Central memory CD8-positive, alpha-beta T cell (primary cell): ENCODE measurements at regions not wholly inside any gene's neighbourhood (a gene's known extent, or its start where the extent isn't known, plus 50 kb on each side); places are given as distances from the start of the nearest gene placed in this dataset.
"Not testable (repeated sequence)": the region's sequence is repeated elsewhere in the genome, so short reads cannot be mapped to it uniquely, and the experiment has no call there.

Experiments used
- ATAC-seq: fragments of 150-1000 bp; cut with Tn5 transposase; replicated peaks from 2 replicates; pipeline ENCODE4 v1.10.0; 2022; ENCODE audit warnings: mild to moderate bottlenecking, moderate FRiP score, moderate number of reproducible peaks; ENCODE audit not compliant: poor library complexity, severe bottlenecking; ENCODE audit errors: extremely low read depth
- DNase-seq, 2 donors: peaks; one replicate each; pipeline ENCODE4 v3.0.0; 2021; ENCODE audit warnings: low spot score in 2 of 2
- H3K27ac Mint-ChIP-seq: one replicate; pipeline ENCODE4 v1.8.0; 2022; ENCODE audit warnings: low read depth, mild to moderate bottlenecking, moderate library complexity, mixed read lengths
- H3K27me3 Mint-ChIP-seq: one replicate; pipeline ENCODE4 v1.8.0; 2022; ENCODE audit warnings: mixed read lengths
- H3K36me3 Mint-ChIP-seq: one replicate; pipeline ENCODE4 v1.8.0; 2022; ENCODE audit warnings: mild to moderate bottlenecking, moderate library complexity, mixed read lengths; ENCODE audit not compliant: insufficient read depth
- H3K4me1 Mint-ChIP-seq: one replicate; pipeline ENCODE4 v1.8.0; 2022; ENCODE audit warnings: mixed read lengths
- H3K4me3 Mint-ChIP-seq: one replicate; pipeline ENCODE4 v1.8.0; 2022; ENCODE audit warnings: mild to moderate bottlenecking, moderate library complexity, mixed read lengths
- H3K9me3 Mint-ChIP-seq: one replicate; pipeline ENCODE4 v1.8.0; 2022; ENCODE audit warnings: mixed read lengths

GRCh38 chr4:153095448-153096204, 108.6 kb upstream of the TRIM2 start:
- Mint-ChIP-seq H3K36me3 (no peaks in the 10 kb centered on the region), H3K4me1 (no peaks in the 10 kb centered on the region), H3K9me3 (no peaks in the 10 kb centered on the region), H3K27me3 (no peaks in the 10 kb centered on the region), H3K4me3 (no peak overlapping the region), H3K27ac (no peak overlapping the region)
- ATAC-seq (no peak), DNase-seq (no peak)

GRCh38 chr4:153096344-153096743, 107.9 kb upstream of the TRIM2 start:
- Mint-ChIP-seq H3K27ac (no peak overlapping the region), H3K4me1 (no peaks in the 10 kb centered on the region), H3K4me3 (no peak overlapping the region), H3K36me3 (no peaks in the 10 kb centered on the region), H3K27me3 (no peaks in the 10 kb centered on the region), H3K9me3 (no peaks in the 10 kb centered on the region)
- no peak for ATAC-seq
- DNase-seq, result no peak

GRCh38 chr4:153098427-153098826, 105.8 kb upstream of the TRIM2 start:
- Mint-ChIP-seq H3K4me1 (no peaks in the 10 kb centered on the region), H3K4me3 (no peak overlapping the region), H3K36me3 (no peaks in the 10 kb centered on the region), H3K27me3 (peaks cover 5% of the 10 kb centered on the region), H3K27ac (no peak overlapping the region), H3K9me3 (no peaks in the 10 kb centered on the region)
- DNase-seq (no peak), ATAC-seq (no peak)

- H3K27me3 Mint-ChIP-seq, result peaks cover 15% of the 10 kb centered on the region
- DNase-seq, result no peak
- H3K9me3 Mint-ChIP-seq, result no peaks in the 10 kb centered on the region
- no peak overlapping the region for H3K27ac Mint-ChIP-seq
- ATAC-seq, result no peak
- no peaks in the 10 kb centered on the region for H3K36me3 Mint-ChIP-seq
- H3K4me1 Mint-ChIP-seq, result no peaks in the 10 kb centered on the region
- H3K4me3 Mint-ChIP-seq, result no peak overlapping the region
Measured at GRCh38 chr4:153099391-153100140, 104.7 kb upstream of the TRIM2 start.

- H3K27ac Mint-ChIP-seq, DNase-seq, H3K4me3 Mint-ChIP-seq, H3K4me1 Mint-ChIP-seq, H3K9me3 Mint-ChIP-seq, H3K36me3 Mint-ChIP-seq, ATAC-seq: not testable (repeated sequence)
- H3K27me3 Mint-ChIP-seq, result peaks cover 25% of the 10 kb centered on the region
Measured at GRCh38 chr4:153106736-153107135, 97.5 kb upstream of the TRIM2 start.

GRCh38 chr4:153107246-153107645, 97.0 kb upstream of the TRIM2 start:
- H3K27me3 Mint-ChIP-seq, result peaks cover 25% of the 10 kb centered on the region

GRCh38 chr4:153109296-153109849, 94.9 kb upstream of the TRIM2 start:
- Mint-ChIP-seq H3K36me3 (no peaks in the 10 kb centered on the region), H3K27me3 (peaks cover 10% of the 10 kb centered on the region), H3K9me3 (no peaks in the 10 kb centered on the region), H3K4me3 (no peak overlapping the region), H3K4me1 (peaks cover 7% of the 10 kb centered on the region), H3K27ac (no peak overlapping the region)
- no peak for DNase-seq
- ATAC-seq, result no peak

More at GRCh38 chr4:153107246-153107645, 97.0 kb upstream of the TRIM2 start:
- peaks cover 7% of the 10 kb centered on the region for H3K4me1 Mint-ChIP-seq
- no peaks in the 10 kb centered on the region for H3K9me3 Mint-ChIP-seq
- no peak for DNase-seq
- no peaks in the 10 kb centered on the region for H3K36me3 Mint-ChIP-seq
- no peak overlapping the region for H3K27ac Mint-ChIP-seq
- H3K4me3 Mint-ChIP-seq, result no peak overlapping the region
- no peak for ATAC-seq

- peaks cover 9% of the 10 kb centered on the region for H3K27me3 Mint-ChIP-seq
- ATAC-seq, result no peak
- no peak overlapping the region for H3K27ac Mint-ChIP-seq
- H3K9me3 Mint-ChIP-seq, result no peaks in the 10 kb centered on the region
- H3K36me3 Mint-ChIP-seq, result peaks cover under 1% of the 10 kb centered on the region
- H3K4me3 Mint-ChIP-seq, result no peak overlapping the region
- no peak for DNase-seq
- peaks cover 7% of the 10 kb centered on the region for H3K4me1 Mint-ChIP-seq
Measured at GRCh38 chr4:153110739-153111138, 93.5 kb upstream of the TRIM2 start.

GRCh38 chr4:153111426-153112040, 92.7 kb upstream of the TRIM2 start:
- no peak overlapping the region for H3K27ac Mint-ChIP-seq
- no peak for DNase-seq
- H3K27me3 Mint-ChIP-seq, result peaks cover 1% of the 10 kb centered on the region
- peaks cover 7% of the 10 kb centered on the region for H3K4me1 Mint-ChIP-seq
- peaks cover 3% of the 10 kb centered on the region for H3K36me3 Mint-ChIP-seq
- no peak for ATAC-seq
- no peak overlapping the region for H3K4me3 Mint-ChIP-seq
- H3K9me3 Mint-ChIP-seq, result no peaks in the 10 kb centered on the region

- Mint-ChIP-seq H3K4me1 (peaks cover 7% of the 10 kb centered on the region), H3K27me3 (no peaks in the 10 kb centered on the region), H3K27ac (no peak overlapping the region), H3K4me3 (no peak overlapping the region), H3K36me3 (peaks cover 3% of the 10 kb centered on the region), H3K9me3 (no peaks in the 10 kb centered on the region)
- ATAC-seq (no peak), DNase-seq (no peak)
Measured at GRCh38 chr4:153112041-153112441, 92.2 kb upstream of the TRIM2 start.

- no peak for DNase-seq
Measured at GRCh38 chr4:153113061-153113837, 91.0 kb upstream of the TRIM2 start.

GRCh38 chr4:153113838-153114105, 90.5 kb upstream of the TRIM2 start:
- Mint-ChIP-seq H3K4me3 (no peak overlapping the region), H3K4me1 (peaks cover 15% of the 10 kb centered on the region), H3K9me3 (no peaks in the 10 kb centered on the region), H3K27me3 (no peaks in the 10 kb centered on the region), H3K27ac (no peak overlapping the region), H3K36me3 (peaks cover 3% of the 10 kb centered on the region)
- DNase-seq (no peak), ATAC-seq (no peak)

More at GRCh38 chr4:153113061-153113837, 91.0 kb upstream of the TRIM2 start:
- Mint-ChIP-seq H3K9me3 (no peaks in the 10 kb centered on the region), H3K27me3 (no peaks in the 10 kb centered on the region), H3K27ac (no peak overlapping the region), H3K4me3 (no peak overlapping the region), H3K4me1 (peaks cover 10% of the 10 kb centered on the region), H3K36me3 (peaks cover 3% of the 10 kb centered on the region)
- no peak for ATAC-seq
